ENCODE measurements at regions not wholly inside any gene's neighbourhood (a gene's known extent, or its start where the extent isn't known, plus 50 kb on each side); places are given as distances from the start of the nearest gene placed in this dataset.
"Not testable (repeated sequence)": the region's sequence is repeated elsewhere in the genome, so short reads cannot be mapped to it uniquely, and the experiment has no call there.

GRCh38 chr5:130397727-130398126 is 493.5 kb downstream of the CHSY3 start:
- TF ChIP-seq POLR2AphosphoS5 (IDR thresholded peaks at IDR 0.05; ENCODE audit: low read depth, low read length); JUND (IDR thresholded peaks at IDR 0.05); ATF3 (IDR thresholded peaks at IDR 0.05); CEBPB (IDR thresholded peaks at IDR 0.05; ENCODE audit: low read depth); TCF7L2 (IDR thresholded peaks at IDR 0.05; ENCODE audit: borderline replicate concordance, extremely low read depth, insufficient read depth, insufficient read length); EZH2 (IDR thresholded peaks at IDR 0.05); EGR1 (IDR thresholded peaks at IDR 0.05; ENCODE audit: low read depth); POLR2A (IDR thresholded peaks at IDR 0.05; ENCODE audit: borderline replicate concordance, extremely low read depth, insufficient read depth, insufficient read length); ZNF274 (IDR thresholded peaks at IDR 0.05; ENCODE audit: low read depth, low read length); MAX (IDR thresholded peaks at IDR 0.05); EZH2phosphoT487 (IDR thresholded peaks at IDR 0.05; ENCODE audit: borderline replicate concordance); RAD21 (IDR thresholded peaks at IDR 0.05; ENCODE audit: low read depth): not testable (repeated sequence)
- TF ChIP-seq, protein P1, sequence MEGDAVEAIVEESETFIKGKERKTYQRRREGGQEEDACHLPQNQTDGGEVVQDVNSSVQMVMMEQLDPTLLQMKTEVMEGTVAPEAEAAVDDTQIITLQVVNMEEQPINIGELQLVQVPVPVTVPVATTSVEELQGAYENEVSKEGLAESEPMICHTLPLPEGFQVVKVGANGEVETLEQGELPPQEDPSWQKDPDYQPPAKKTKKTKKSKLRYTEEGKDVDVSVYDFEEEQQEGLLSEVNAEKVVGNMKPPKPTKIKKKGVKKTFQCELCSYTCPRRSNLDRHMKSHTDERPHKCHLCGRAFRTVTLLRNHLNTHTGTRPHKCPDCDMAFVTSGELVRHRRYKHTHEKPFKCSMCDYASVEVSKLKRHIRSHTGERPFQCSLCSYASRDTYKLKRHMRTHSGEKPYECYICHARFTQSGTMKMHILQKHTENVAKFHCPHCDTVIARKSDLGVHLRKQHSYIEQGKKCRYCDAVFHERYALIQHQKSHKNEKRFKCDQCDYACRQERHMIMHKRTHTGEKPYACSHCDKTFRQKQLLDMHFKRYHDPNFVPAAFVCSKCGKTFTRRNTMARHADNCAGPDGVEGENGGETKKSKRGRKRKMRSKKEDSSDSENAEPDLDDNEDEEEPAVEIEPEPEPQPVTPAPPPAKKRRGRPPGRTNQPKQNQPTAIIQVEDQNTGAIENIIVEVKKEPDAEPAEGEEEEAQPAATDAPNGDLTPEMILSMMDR (IDR thresholded peaks at IDR 0.05 in 2 of 3, conservative IDR thresholded peaks at IDR 0.05 in 1 of 3; ENCODE audit: borderline replicate concordance in 1 of 3, insufficient read depth in 1 of 3, low read depth in 2 of 3, low read length in 2 of 3) = not testable (repeated sequence)

Data from HCT116 (cell line).